GM04504 (cell line): ENCODE measurements at regions not wholly inside any gene's neighbourhood (a gene's known extent, or its start where the extent isn't known, plus 50 kb on each side); places are given as distances from the start of the nearest gene placed in this dataset.
"Not testable (repeated sequence)": the region's sequence is repeated elsewhere in the genome, so short reads cannot be mapped to it uniquely, and the experiment has no call there.

Experiments used
- DNase-seq: peaks from one replicate; pipeline ENCODE4 v3.0.0-alpha.2; 2012; ENCODE audit warnings: low read depth

GRCh38 chr3:5822843-5823242, 635.3 kb downstream of the EDEM1 start:
- DNase-seq, result no peak

GRCh38 chr3:5826467-5826866, 639.0 kb downstream of the EDEM1 start:
- no peak for DNase-seq

- DNase-seq, result no peak
Observed at GRCh38 chr3:5828251-5828650, 640.7 kb downstream of the EDEM1 start.

- no peak for DNase-seq
Observed at GRCh38 chr3:5840056-5840455, 652.5 kb downstream of the EDEM1 start.

- no peak for DNase-seq
Observed at GRCh38 chr3:5841599-5841998, 654.1 kb downstream of the EDEM1 start.

- DNase-seq, result no peak
Observed at GRCh38 chr3:5846261-5846660, 658.8 kb downstream of the EDEM1 start.

- DNase-seq, result no peak
Observed at GRCh38 chr3:5861151-5861550, 673.6 kb downstream of the EDEM1 start.

GRCh38 chr3:5874931-5875341, 687.4 kb downstream of the EDEM1 start:
- DNase-seq, result no peak

GRCh38 chr3:5888851-5889250, 701.3 kb downstream of the EDEM1 start:
- DNase-seq, result no peak

- no peak for DNase-seq
Observed at GRCh38 chr3:5889374-5889773, 701.9 kb downstream of the EDEM1 start.

- DNase-seq, result no peak
Observed at GRCh38 chr3:5891711-5892110, 704.2 kb downstream of the EDEM1 start.

- no peak for DNase-seq
Observed at GRCh38 chr3:5898106-5898505, 710.6 kb downstream of the EDEM1 start.

GRCh38 chr3:5899014-5899761, 711.7 kb downstream of the EDEM1 start:
- DNase-seq, result no peak

GRCh38 chr3:5917932-5918331, 730.4 kb downstream of the EDEM1 start:
- DNase-seq, result no peak

- DNase-seq, result no peak
Observed at GRCh38 chr3:5918626-5919025, 731.1 kb downstream of the EDEM1 start.

- DNase-seq, result no peak
Observed at GRCh38 chr3:5929027-5929426, 741.5 kb downstream of the EDEM1 start.

GRCh38 chr3:5944061-5944460, 756.6 kb downstream of the EDEM1 start:
- not testable (repeated sequence) for DNase-seq

GRCh38 chr3:5948084-5948483, 760.6 kb downstream of the EDEM1 start:
- no peak for DNase-seq

GRCh38 chr3:5951026-5951425, 763.5 kb downstream of the EDEM1 start:
- no peak for DNase-seq

GRCh38 chr3:5972586-5972985, 785.1 kb downstream of the EDEM1 start:
- DNase-seq, result no peak

- DNase-seq, result no peak
Observed at GRCh38 chr3:5974630-5975322, 787.3 kb downstream of the EDEM1 start.

- DNase-seq, result no peak
Observed at GRCh38 chr3:5977331-5977730, 789.8 kb downstream of the EDEM1 start.

GRCh38 chr3:5980475-5980874, 793.0 kb downstream of the EDEM1 start:
- no peak for DNase-seq

- no peak for DNase-seq
Observed at GRCh38 chr3:5994651-5995050, 807.1 kb downstream of the EDEM1 start.
